Neural cell (in vitro differentiated cells): ENCODE measurements at regions not wholly inside any gene's neighbourhood (a gene's known extent, or its start where the extent isn't known, plus 50 kb on each side); places are given as distances from the start of the nearest gene placed in this dataset.

Experiments used
- H2AFZ ChIP-seq: fragments of 200-600, 300-800 bp; sonication (generic), shearing (Covaris generic); 2 replicates; pipeline ENCODE4 v1.6.0; 2014; ENCODE audit warnings: low read depth, mild to moderate bottlenecking, antibody characterized with exemption, low read length, moderate library complexity
- H3F3A ChIP-seq: fragments of 200-600 bp; shearing (Covaris generic); 2 replicates; pipeline ENCODE4 v1.6.1; 2016; ENCODE audit warnings: mild to moderate bottlenecking, moderate library complexity, mixed read lengths, antibody characterized with exemption, low read length; ENCODE audit not compliant: insufficient read depth, poor library complexity, severe bottlenecking
- H3K27ac ChIP-seq: fragments of 200-600, 300-800 bp; sonication (generic), shearing (Covaris generic); 2 replicates; pipeline ENCODE4 v1.5.1; 2014; ENCODE audit warnings: mild to moderate bottlenecking, low read length, moderate library complexity
- H3K27me3 ChIP-seq: fragments of 300-800, 200-600 bp; sonication (generic), shearing (Covaris generic); 2 replicates; pipeline ENCODE4 v1.6.0; 2014; ENCODE audit warnings: mild to moderate bottlenecking, low read depth, low read length, moderate library complexity; ENCODE audit not compliant: insufficient read depth
- H3K36me3 ChIP-seq: fragments of 300-800, 200-600 bp; sonication (generic), shearing (Covaris generic); 2 replicates; pipeline ENCODE4 v1.5.1; 2014; ENCODE audit warnings: mild to moderate bottlenecking, antibody characterized with exemption, low read length, moderate library complexity; ENCODE audit not compliant: insufficient read depth
- H3K4me2 ChIP-seq: fragments of 300-800, 200-600 bp; sonication (generic), shearing (Covaris generic); 2 replicates; pipeline ENCODE4 v1.6.0; 2014; ENCODE audit warnings: mild to moderate bottlenecking, low read length
- H3K4me3 ChIP-seq: fragments of 300-800, 200-600 bp; sonication (generic), shearing (Covaris generic); 2 replicates; pipeline ENCODE4 v1.5.1; 2014; ENCODE audit warnings: mild to moderate bottlenecking, low read length, moderate library complexity
- H3K79me2 ChIP-seq: fragments of 200-600 bp; shearing (Covaris generic); replicated peaks from 2 replicates; pipeline ENCODE4 v1.6.0; 2014; ENCODE audit warnings: mild to moderate bottlenecking, low read length, moderate library complexity; ENCODE audit not compliant: insufficient read depth
- H3K9ac ChIP-seq: fragments of 300-800, 200-600 bp; sonication (generic), shearing (Covaris generic); 2 replicates; pipeline ENCODE4 v1.6.1; 2016; ENCODE audit warnings: mild to moderate bottlenecking, low read length, mixed read lengths
- H3K9me2 ChIP-seq: fragments of 200-600 bp; shearing (Covaris generic); 2 replicates; pipeline ENCODE4 v1.6.1; 2016; ENCODE audit warnings: mild to moderate bottlenecking, low read length, mixed read lengths; ENCODE audit not compliant: insufficient read depth
- H3K9me3 ChIP-seq: fragments of 200-600, 300-800 bp; sonication (generic), shearing (Covaris generic); 2 replicates; pipeline ENCODE4 v1.6.1; 2016; ENCODE audit warnings: mild to moderate bottlenecking, mixed run types, low read length, moderate library complexity, mixed read lengths
- H4K20me1 ChIP-seq: fragments of 200-600 bp; shearing (Covaris generic); 2 replicates; pipeline ENCODE4 v1.6.1; 2016; ENCODE audit warnings: mild to moderate bottlenecking, mixed run types; ENCODE audit not compliant: insufficient read depth
- EP300 ChIP-seq: fragments of 450-650 bp; conservative IDR thresholded peaks from 2 replicates; pipeline ENCODE4 v1.6.1; 2014; ENCODE audit warnings: antibody characterized with exemption, mild to moderate bottlenecking, moderate library complexity; ENCODE audit not compliant: poor library complexity, severe bottlenecking
- EZH2 ChIP-seq: fragments of 200-600, 300-800 bp; shearing (Covaris generic), sonication (generic); IDR thresholded peaks from 2 replicates; pipeline ENCODE4 v1.6.1; 2014; ENCODE audit warnings: antibody characterized with exemption, low read length, borderline replicate concordance, mild to moderate bottlenecking; ENCODE audit not compliant: insufficient read depth, poor library complexity, severe bottlenecking
- MXI1 ChIP-seq: fragments of 450-650 bp; conservative IDR thresholded peaks from 2 replicates; pipeline ENCODE4 v1.6.1; 2014; ENCODE audit warnings: antibody characterized with exemption, mild to moderate bottlenecking; ENCODE audit not compliant: poor library complexity, severe bottlenecking
- POLR2AphosphoS5 ChIP-seq: IDR thresholded peaks from 2 replicates; pipeline ENCODE4 v1.6.1; 2012
- RAD21 ChIP-seq: fragments of 450-650 bp; conservative IDR thresholded peaks from 2 replicates; pipeline ENCODE4 v1.6.1; 2014; ENCODE audit warnings: antibody characterized with exemption, mild to moderate bottlenecking, moderate library complexity
- SMC3 ChIP-seq: fragments of 450-650 bp; conservative IDR thresholded peaks from 2 replicates; pipeline ENCODE4 v1.6.1; 2014; ENCODE audit warnings: antibody characterized with exemption, mild to moderate bottlenecking, moderate library complexity; ENCODE audit not compliant: poor library complexity
- TAF1 ChIP-seq: IDR thresholded peaks from 2 replicates; pipeline ENCODE4 v1.6.1; 2012; ENCODE audit warnings: low read depth
- TF ChIP-seq, protein P1 (sequence below): fragments of 450-650 bp; IDR thresholded peaks from 2 replicates; pipeline ENCODE4 v1.5.1; 2014; ENCODE audit warnings: antibody characterized with exemption, mild to moderate bottlenecking, moderate library complexity; ENCODE audit not compliant: poor library complexity, severe bottlenecking
- TF ChIP-seq, protein P2 (sequence below): IDR thresholded peaks from 2 replicates; pipeline ENCODE4 v1.6.1; 2012; ENCODE audit warnings: borderline replicate concordance

DNA sequence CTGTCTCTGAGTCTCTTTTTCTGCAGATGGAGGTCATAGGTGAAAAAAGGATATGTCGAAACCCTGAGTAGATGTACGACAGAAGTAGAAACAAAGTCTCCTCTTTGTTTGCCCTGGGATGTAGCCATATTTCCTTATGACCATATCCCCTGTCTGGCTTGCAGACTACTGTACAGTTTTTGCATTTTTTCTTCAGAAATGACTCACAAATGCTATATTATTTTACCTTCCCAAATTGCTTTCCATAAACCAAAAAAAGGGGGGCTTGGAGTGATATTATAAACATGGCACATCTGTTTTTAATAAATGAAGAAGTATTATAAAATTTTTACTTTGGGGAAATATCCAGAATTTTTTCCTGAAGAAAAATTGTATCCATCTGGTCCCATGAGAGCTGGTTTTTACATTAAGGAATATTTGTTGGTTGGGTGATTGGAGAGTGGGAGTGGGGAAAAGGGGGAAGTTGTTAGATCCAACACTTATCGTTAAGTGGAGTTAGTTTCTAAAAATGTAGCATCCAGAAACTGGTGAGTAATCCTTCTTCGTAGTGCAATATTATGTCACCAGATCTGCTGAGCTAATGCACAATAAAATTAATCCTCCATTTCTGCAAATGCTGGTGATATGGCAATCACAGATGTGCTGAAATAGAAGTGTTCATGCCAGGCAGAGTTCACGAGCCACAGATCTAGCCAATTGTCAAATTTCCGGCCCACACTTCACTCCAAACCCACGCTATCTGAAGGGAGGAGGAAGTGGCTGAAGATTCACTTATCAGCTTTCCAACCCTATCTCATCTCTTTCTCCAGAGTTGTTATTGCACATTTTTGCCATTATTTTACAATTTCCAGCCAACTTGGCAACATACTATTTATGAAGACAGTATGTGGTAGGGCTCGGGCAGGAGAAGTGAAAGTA, 313.6 kb upstream of the ATP11B start:
- Histone ChIP-seq H3K79me2 (no peaks in the 10 kb centered on the region), H4K20me1 (no peaks in the 10 kb centered on the region), H3K27me3 (no peaks in the 10 kb centered on the region), H3K9me3 (no peaks in the 10 kb centered on the region), H3F3A (no peaks in the 10 kb centered on the region), H3K36me3 (no peaks in the 10 kb centered on the region), H3K9me2 (no peaks in the 10 kb centered on the region), H3K27ac (no peak overlapping the region), H2AFZ (no peak overlapping the region), H3K9ac (no peak overlapping the region), H3K4me3 (no peak overlapping the region), H3K4me2 (no peak overlapping the region)
- no peak for TF ChIP-seq SMC3

- Histone ChIP-seq H2AFZ (no peak overlapping the region), H3K9me2 (no peaks in the 10 kb centered on the region), H3K4me3 (no peak overlapping the region), H3K27ac (no peak overlapping the region), H3F3A (no peaks in the 10 kb centered on the region), H3K27me3 (no peaks in the 10 kb centered on the region), H3K4me2 (no peak overlapping the region), H4K20me1 (no peaks in the 10 kb centered on the region), H3K36me3 (no peaks in the 10 kb centered on the region), H3K79me2 (no peaks in the 10 kb centered on the region), H3K9ac (no peak overlapping the region), H3K9me3 (no peaks in the 10 kb centered on the region)
- no peak for TF ChIP-seq TAF1
- TF ChIP-seq SMC3, result no peak
These were observed 310.6 kb upstream of the ATP11B start for GRCh38 chr3:182482705-182483104.

GRCh38 chr3:182484682-182485081, 308.6 kb upstream of the ATP11B start:
- H2AFZ ChIP-seq, result no peak overlapping the region
- no peaks in the 10 kb centered on the region for H3F3A ChIP-seq
- H3K4me2 ChIP-seq, result no peak overlapping the region
- no peaks in the 10 kb centered on the region for H3K9me3 ChIP-seq
- H3K9me2 ChIP-seq, result no peaks in the 10 kb centered on the region
- H3K27me3 ChIP-seq, result no peaks in the 10 kb centered on the region
- H3K79me2 ChIP-seq, result no peaks in the 10 kb centered on the region
- no peaks in the 10 kb centered on the region for H3K36me3 ChIP-seq
- H3K4me3 ChIP-seq, result no peak overlapping the region
- no peaks in the 10 kb centered on the region for H4K20me1 ChIP-seq
- H3K27ac ChIP-seq, result no peak overlapping the region
- no peak for TF ChIP-seq TAF1
- TF ChIP-seq, protein P1, sequence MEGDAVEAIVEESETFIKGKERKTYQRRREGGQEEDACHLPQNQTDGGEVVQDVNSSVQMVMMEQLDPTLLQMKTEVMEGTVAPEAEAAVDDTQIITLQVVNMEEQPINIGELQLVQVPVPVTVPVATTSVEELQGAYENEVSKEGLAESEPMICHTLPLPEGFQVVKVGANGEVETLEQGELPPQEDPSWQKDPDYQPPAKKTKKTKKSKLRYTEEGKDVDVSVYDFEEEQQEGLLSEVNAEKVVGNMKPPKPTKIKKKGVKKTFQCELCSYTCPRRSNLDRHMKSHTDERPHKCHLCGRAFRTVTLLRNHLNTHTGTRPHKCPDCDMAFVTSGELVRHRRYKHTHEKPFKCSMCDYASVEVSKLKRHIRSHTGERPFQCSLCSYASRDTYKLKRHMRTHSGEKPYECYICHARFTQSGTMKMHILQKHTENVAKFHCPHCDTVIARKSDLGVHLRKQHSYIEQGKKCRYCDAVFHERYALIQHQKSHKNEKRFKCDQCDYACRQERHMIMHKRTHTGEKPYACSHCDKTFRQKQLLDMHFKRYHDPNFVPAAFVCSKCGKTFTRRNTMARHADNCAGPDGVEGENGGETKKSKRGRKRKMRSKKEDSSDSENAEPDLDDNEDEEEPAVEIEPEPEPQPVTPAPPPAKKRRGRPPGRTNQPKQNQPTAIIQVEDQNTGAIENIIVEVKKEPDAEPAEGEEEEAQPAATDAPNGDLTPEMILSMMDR, result no peak
- no peak for TF ChIP-seq EZH2
- TF ChIP-seq, protein P2, sequence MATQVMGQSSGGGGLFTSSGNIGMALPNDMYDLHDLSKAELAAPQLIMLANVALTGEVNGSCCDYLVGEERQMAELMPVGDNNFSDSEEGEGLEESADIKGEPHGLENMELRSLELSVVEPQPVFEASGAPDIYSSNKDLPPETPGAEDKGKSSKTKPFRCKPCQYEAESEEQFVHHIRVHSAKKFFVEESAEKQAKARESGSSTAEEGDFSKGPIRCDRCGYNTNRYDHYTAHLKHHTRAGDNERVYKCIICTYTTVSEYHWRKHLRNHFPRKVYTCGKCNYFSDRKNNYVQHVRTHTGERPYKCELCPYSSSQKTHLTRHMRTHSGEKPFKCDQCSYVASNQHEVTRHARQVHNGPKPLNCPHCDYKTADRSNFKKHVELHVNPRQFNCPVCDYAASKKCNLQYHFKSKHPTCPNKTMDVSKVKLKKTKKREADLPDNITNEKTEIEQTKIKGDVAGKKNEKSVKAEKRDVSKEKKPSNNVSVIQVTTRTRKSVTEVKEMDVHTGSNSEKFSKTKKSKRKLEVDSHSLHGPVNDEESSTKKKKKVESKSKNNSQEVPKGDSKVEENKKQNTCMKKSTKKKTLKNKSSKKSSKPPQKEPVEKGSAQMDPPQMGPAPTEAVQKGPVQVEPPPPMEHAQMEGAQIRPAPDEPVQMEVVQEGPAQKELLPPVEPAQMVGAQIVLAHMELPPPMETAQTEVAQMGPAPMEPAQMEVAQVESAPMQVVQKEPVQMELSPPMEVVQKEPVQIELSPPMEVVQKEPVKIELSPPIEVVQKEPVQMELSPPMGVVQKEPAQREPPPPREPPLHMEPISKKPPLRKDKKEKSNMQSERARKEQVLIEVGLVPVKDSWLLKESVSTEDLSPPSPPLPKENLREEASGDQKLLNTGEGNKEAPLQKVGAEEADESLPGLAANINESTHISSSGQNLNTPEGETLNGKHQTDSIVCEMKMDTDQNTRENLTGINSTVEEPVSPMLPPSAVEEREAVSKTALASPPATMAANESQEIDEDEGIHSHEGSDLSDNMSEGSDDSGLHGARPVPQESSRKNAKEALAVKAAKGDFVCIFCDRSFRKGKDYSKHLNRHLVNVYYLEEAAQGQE, result no peak
- no peak for TF ChIP-seq SMC3
- TF ChIP-seq POLR2AphosphoS5, result no peak
- no peak for TF ChIP-seq EP300
- TF ChIP-seq MXI1, result no peak
- no peak for TF ChIP-seq RAD21
- no peak overlapping the region for H3K9ac ChIP-seq
